ENCODE measurements at regions not wholly inside any gene's neighbourhood (a gene's known extent, or its start where the extent isn't known, plus 50 kb on each side); places are given as distances from the start of the nearest gene placed in this dataset.

DNA sequence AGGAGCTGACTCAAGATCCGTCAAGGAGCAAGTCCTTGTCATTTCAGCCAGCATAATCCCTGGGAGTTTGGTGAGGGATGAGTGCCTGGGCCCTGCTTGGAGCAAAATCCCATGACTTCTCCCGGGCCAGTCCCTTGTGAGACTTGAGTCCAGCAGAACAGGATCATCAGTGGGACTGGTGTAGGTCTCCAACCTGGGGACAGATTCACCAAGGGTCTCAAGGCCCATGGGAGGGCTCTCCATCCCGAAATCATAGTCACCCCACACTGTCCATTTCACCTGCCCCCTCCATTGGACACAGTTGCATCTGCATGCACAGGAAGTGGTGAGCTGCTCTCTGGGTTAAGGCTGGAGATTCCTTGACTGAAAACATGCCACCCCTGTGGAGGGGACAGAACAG is 178.2 kb downstream of the FOXD2 start:
- no peaks in the 10 kb centered on the region for H3K27me3 ChIP-seq (ENCODE audit: insufficient read depth, low read length)
- no peaks in the 10 kb centered on the region for H3K9me3 ChIP-seq (ENCODE audit: low read length)
- no peak overlapping the region for H2AFZ ChIP-seq (ENCODE audit: low read depth, low read length)
- H3K36me3 ChIP-seq (ENCODE audit: insufficient read depth, low read length): no peaks in the 10 kb centered on the region
- H3K4me1 ChIP-seq (ENCODE audit: insufficient read depth, low read length): no peaks in the 10 kb centered on the region
- H3K4me3 ChIP-seq (ENCODE audit: low read length): no peak overlapping the region

DNA sequence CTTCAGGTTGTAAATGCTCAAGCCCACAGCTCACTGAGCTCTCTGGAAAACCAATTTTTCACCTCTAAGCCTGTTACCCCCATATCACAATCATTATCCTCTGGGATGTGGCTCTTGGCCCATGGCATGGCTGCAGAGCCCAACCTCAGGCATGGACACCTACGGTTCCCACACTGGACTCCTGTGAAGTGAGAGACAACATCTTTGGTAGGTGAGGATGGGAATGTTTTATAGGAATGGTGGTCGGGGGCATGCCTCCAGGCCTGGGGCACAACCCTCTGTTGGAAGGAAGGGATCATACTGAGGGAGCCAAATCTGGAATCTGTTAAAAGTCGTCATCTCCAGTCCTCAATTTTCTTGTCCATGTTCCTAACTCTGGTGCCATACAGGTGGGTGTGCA is 179.1 kb downstream of the FOXD2 start:
- H3K4me1 ChIP-seq (ENCODE audit: insufficient read depth, low read length): no peaks in the 10 kb centered on the region
- H2AFZ ChIP-seq (ENCODE audit: low read depth, low read length): no peak overlapping the region
- H3K4me3 ChIP-seq (ENCODE audit: low read length): no peak overlapping the region
- no peaks in the 10 kb centered on the region for H3K9me3 ChIP-seq (ENCODE audit: low read length)
- H3K36me3 ChIP-seq (ENCODE audit: insufficient read depth, low read length): no peaks in the 10 kb centered on the region
- H3K27me3 ChIP-seq (ENCODE audit: insufficient read depth, low read length): no peaks in the 10 kb centered on the region

DNA sequence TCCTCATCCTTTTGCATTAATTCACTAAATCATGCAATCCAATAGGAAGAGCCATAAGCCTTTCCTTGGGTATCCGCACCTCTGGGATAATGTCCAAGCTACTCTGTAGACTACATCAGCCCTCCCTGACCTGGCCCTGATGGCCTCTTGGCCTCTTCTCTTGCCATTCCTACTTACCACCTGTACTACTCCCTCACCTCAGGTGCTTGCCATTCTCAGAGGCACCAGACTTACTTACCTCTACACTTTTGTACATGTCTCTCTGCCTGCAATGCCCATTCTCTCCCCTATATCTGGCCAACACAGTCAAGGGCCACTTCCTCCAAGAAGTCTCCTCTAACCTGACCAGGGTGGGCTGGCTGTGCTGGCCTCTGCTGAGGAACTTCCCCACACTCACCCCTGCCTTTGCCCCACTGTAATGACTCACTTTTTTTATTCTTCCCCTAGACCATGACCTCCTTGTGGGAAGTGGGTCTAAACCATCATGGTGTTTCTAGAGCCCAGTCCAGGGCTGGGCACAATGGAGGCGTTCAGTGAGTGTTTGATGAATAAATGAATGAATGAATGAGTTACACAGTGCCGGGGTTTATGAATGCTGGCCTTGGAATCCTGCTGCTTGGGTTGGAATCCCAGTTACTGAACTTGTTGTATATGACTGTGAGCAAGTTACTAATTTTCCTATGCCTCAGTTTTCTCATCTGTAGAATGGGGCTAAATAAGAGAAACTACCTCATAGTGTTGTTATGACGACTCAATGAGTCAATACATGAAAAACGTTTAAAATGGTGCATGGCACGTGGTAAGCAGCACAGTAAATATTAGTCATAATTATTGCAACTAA is 179.8 kb downstream of the FOXD2 start:
- no peaks in the 10 kb centered on the region for H3K36me3 ChIP-seq (ENCODE audit: insufficient read depth, low read length)

DNA sequence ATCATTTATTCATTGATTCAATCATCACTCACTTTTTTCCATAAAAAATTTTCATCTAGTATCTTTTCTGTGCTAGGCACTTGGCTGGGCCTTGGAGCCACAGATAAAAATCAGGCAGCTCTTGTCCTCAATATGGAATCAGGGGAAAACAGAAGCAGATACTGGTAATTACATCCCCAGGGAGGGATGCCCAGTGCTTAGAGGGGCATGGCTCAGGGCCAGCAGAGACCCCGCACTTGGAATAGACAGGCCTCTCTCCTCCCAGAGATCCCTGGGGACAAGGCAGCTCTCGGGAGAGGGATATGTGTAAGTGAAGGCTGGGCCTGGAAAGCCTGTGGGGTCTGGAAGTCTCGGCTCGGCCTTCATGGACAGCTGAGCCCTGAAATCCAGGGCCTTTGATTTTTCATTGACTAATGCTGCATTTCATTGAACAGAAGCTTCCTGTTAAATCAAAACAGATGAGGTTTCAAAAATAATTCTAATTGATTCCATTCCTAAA is 180.4 kb downstream of the FOXD2 start:
- H3K4me1 ChIP-seq (ENCODE audit: insufficient read depth, low read length): no peaks in the 10 kb centered on the region
- H3K4me3 ChIP-seq (ENCODE audit: low read length): no peak overlapping the region
- no peaks in the 10 kb centered on the region for H3K27me3 ChIP-seq (ENCODE audit: insufficient read depth, low read length)
- H3K36me3 ChIP-seq (ENCODE audit: insufficient read depth, low read length): no peaks in the 10 kb centered on the region
- H2AFZ ChIP-seq (ENCODE audit: low read depth, low read length): no peak overlapping the region
- H3K9me3 ChIP-seq (ENCODE audit: low read length): no peaks in the 10 kb centered on the region

More for the DNA sequence above, 179.8 kb downstream of the FOXD2 start:
- Histone ChIP-seq H3K27me3 (ENCODE audit: insufficient read depth, low read length) (no peaks in the 10 kb centered on the region), H3K4me3 (ENCODE audit: low read length) (no peak overlapping the region), H3K4me1 (ENCODE audit: insufficient read depth, low read length) (no peaks in the 10 kb centered on the region), H3K9me3 (ENCODE audit: low read length) (no peaks in the 10 kb centered on the region), H2AFZ (ENCODE audit: low read depth, low read length) (no peak overlapping the region)

DNA sequence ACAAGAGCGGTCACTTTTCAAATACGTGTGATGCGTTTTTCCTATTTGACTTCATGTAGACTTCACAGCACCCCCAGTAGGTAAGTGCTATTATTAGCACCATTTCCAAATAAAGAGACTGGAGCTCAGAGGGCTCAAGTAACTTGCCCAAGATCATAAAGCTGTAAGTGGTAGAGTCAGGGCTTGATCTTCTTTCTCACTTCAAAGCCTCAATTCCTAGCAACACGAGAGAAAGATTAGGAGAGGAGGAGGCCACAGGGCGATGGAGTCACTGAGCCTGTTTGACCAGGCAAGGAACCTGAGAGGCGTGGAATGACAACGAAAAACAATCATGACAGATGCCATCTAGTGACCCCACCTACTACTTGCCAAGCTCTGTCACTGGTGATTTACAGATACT is 181.0 kb downstream of the FOXD2 start:
- no peaks in the 10 kb centered on the region for H3K4me1 ChIP-seq (ENCODE audit: insufficient read depth, low read length)
- no peak overlapping the region for H2AFZ ChIP-seq (ENCODE audit: low read depth, low read length)
- H3K36me3 ChIP-seq (ENCODE audit: insufficient read depth, low read length): no peaks in the 10 kb centered on the region
- H3K27me3 ChIP-seq (ENCODE audit: insufficient read depth, low read length): no peaks in the 10 kb centered on the region
- no peak overlapping the region for H3K4me3 ChIP-seq (ENCODE audit: low read length)
- no peaks in the 10 kb centered on the region for H3K9me3 ChIP-seq (ENCODE audit: low read length)

DNA sequence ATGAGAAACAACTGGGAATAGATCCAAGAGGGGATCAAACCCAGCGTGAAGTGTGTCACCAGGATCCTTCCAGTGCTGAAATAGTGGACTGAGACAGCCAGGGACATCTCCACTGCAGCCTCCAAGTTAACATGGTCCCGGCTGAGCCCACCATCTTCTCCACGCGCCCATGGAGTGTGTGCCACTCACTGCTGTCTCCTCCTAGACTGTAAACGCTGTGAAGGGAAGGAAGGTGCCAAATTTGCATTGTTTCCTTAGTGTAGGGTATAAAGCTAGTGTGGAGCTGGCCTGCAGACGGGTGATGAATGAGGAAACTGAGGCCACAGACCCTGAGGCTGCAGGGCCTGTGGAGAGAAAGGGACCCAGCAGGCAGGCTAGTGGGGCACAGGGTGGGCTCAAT is 183.6 kb downstream of the FOXD2 start:
- H3K4me3 ChIP-seq (ENCODE audit: low read length): no peak overlapping the region
- no peaks in the 10 kb centered on the region for H3K9me3 ChIP-seq (ENCODE audit: low read length)
- H3K27me3 ChIP-seq (ENCODE audit: insufficient read depth, low read length): no peaks in the 10 kb centered on the region
- H3K36me3 ChIP-seq (ENCODE audit: insufficient read depth, low read length): no peaks in the 10 kb centered on the region
- H2AFZ ChIP-seq (ENCODE audit: low read depth, low read length): no peak overlapping the region
- no peaks in the 10 kb centered on the region for H3K4me1 ChIP-seq (ENCODE audit: insufficient read depth, low read length)

DNA sequence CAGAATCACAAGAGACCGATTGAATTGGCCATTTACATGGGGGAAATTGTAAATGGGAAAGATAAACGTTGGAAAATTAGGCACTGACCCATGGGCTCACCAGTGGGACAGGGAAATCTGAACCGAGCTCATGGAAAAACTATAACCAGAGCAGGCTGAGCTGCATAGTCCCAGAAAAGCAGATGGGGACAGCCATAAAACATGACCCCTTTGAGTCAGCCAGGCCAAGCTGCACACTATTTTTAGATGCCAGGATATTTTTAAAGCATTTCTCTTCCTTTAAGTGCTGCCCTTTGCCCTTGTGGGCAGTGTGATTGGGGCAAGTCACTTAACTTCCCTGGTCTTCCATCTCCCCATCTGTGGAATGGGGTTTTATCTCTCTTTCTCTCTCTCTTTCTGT is 184.1 kb downstream of the FOXD2 start:
- Histone ChIP-seq H3K4me3 (ENCODE audit: low read length) (no peak overlapping the region), H3K36me3 (ENCODE audit: insufficient read depth, low read length) (no peaks in the 10 kb centered on the region), H3K4me1 (ENCODE audit: insufficient read depth, low read length) (no peaks in the 10 kb centered on the region), H2AFZ (ENCODE audit: low read depth, low read length) (no peak overlapping the region), H3K27me3 (ENCODE audit: insufficient read depth, low read length) (no peaks in the 10 kb centered on the region), H3K9me3 (ENCODE audit: low read length) (no peaks in the 10 kb centered on the region)

DNA sequence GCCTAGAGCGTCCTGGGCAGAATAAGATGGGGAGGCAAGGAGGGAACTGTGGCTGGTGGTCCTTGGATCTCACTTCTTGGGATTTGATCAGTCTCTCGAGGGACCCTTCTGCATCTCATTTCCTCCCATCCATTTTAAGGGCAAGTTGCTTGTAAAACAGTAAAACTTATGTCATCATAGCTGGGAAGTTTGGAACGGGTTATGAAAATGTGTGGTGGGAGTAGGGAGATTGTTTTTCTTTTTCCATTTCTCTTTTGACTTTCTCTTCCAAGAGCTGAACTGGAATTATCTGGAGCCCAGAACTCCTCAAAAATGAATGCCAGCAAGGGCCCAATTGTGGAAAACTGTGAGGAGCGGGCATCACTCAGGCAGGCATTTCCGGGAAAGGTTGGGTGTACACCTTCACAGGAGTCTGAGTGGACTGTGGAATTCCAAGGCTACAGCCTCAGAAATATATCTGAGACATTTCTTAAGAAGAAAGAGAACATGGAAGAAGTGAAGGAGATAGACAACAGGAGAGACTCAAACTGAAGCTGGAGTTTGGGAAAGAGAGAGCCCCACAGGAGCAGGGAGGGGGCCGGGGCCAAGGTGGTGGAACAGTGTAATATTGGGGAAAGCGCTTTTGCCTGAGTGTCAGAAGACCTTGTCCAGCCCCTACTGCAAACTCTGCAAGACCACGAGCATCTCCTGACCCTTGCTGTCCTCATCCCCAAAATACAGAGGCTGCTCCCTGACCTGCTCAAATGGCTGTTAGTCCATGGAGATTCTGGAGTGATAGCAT is 185.1 kb downstream of the FOXD2 start:
- no peaks in the 10 kb centered on the region for H3K36me3 ChIP-seq (ENCODE audit: insufficient read depth, low read length)
- no peak overlapping the region for H3K4me3 ChIP-seq (ENCODE audit: low read length)
- no peaks in the 10 kb centered on the region for H3K9me3 ChIP-seq (ENCODE audit: low read length)
- H2AFZ ChIP-seq (ENCODE audit: low read depth, low read length): no peak overlapping the region
- no peaks in the 10 kb centered on the region for H3K27me3 ChIP-seq (ENCODE audit: insufficient read depth, low read length)
- no peaks in the 10 kb centered on the region for H3K4me1 ChIP-seq (ENCODE audit: insufficient read depth, low read length)

DNA sequence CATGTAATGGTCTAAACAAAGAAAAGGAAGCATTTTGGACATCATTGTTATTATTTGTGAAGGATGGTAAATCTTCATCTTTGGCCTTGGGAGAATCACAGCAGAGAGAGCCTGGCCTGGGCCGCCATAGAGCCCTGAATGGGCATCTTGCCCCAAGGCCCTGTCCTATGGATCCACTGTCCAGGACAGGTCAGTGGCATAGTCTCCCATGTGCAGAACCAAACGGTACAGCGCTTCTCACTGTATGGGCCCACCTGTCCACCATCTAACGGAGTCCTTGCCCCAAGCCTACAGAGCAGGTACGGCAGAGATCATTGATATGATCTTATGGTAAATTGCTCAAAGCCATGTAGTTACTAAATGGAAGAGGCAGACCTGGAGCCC is 185.7 kb downstream of the FOXD2 start:
- Histone ChIP-seq H3K27me3 (ENCODE audit: insufficient read depth, low read length) (no peaks in the 10 kb centered on the region), H3K9me3 (ENCODE audit: low read length) (no peaks in the 10 kb centered on the region), H3K36me3 (ENCODE audit: insufficient read depth, low read length) (no peaks in the 10 kb centered on the region), H2AFZ (ENCODE audit: low read depth, low read length) (no peak overlapping the region), H3K4me3 (ENCODE audit: low read length) (no peak overlapping the region), H3K4me1 (ENCODE audit: insufficient read depth, low read length) (no peaks in the 10 kb centered on the region)

DNA sequence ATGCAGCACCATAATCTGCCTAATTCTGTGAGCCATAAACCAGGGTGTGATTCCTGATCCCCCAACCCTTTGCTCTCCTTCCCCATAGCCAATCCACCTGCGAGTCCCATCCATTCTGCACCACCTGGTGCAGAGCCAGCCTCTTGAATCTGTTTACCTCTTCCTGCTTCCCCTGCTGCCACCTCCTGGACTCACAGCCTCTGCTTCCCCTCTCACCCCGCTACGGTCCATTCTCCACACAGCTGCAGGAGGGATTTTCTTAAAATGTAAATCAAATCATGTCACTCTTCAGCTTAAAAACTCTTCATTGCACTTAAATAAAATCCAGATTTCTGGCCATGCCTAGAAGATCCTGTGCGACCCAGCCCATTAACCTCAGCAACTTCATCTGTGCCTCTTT is 186.7 kb downstream of the FOXD2 start:
- Histone ChIP-seq H3K4me1 (ENCODE audit: insufficient read depth, low read length) (no peaks in the 10 kb centered on the region), H3K27me3 (ENCODE audit: insufficient read depth, low read length) (no peaks in the 10 kb centered on the region), H3K36me3 (ENCODE audit: insufficient read depth, low read length) (no peaks in the 10 kb centered on the region), H3K9me3 (ENCODE audit: low read length) (no peaks in the 10 kb centered on the region), H2AFZ (ENCODE audit: low read depth, low read length) (no peak overlapping the region), H3K4me3 (ENCODE audit: low read length) (no peak overlapping the region)

DNA sequence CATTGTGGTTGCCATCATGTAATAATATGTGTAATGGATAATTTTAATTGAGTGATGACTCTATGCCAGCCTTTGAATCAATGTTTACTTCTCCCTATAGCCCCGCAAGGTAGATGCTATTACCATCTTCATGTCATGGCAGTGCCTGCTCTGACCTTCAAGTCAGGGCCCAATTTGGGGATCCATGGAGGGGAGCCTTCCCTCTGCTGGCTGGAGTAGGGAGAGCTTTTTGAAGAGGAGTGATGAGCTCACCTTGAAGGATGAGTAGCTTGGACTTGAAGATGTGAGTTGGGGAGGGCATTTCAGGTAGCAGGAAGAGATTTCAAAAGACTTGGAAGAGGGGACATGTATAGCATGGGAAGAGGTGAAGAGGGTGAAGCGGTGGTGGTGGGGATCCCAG is 189.2 kb downstream of the FOXD2 start:
- Histone ChIP-seq H2AFZ (ENCODE audit: low read depth, low read length) (no peak overlapping the region), H3K4me3 (ENCODE audit: low read length) (no peak overlapping the region), H3K27me3 (ENCODE audit: insufficient read depth, low read length) (no peaks in the 10 kb centered on the region), H3K9me3 (ENCODE audit: low read length) (no peaks in the 10 kb centered on the region), H3K36me3 (ENCODE audit: insufficient read depth, low read length) (no peaks in the 10 kb centered on the region), H3K4me1 (ENCODE audit: insufficient read depth, low read length) (no peaks in the 10 kb centered on the region)

DNA sequence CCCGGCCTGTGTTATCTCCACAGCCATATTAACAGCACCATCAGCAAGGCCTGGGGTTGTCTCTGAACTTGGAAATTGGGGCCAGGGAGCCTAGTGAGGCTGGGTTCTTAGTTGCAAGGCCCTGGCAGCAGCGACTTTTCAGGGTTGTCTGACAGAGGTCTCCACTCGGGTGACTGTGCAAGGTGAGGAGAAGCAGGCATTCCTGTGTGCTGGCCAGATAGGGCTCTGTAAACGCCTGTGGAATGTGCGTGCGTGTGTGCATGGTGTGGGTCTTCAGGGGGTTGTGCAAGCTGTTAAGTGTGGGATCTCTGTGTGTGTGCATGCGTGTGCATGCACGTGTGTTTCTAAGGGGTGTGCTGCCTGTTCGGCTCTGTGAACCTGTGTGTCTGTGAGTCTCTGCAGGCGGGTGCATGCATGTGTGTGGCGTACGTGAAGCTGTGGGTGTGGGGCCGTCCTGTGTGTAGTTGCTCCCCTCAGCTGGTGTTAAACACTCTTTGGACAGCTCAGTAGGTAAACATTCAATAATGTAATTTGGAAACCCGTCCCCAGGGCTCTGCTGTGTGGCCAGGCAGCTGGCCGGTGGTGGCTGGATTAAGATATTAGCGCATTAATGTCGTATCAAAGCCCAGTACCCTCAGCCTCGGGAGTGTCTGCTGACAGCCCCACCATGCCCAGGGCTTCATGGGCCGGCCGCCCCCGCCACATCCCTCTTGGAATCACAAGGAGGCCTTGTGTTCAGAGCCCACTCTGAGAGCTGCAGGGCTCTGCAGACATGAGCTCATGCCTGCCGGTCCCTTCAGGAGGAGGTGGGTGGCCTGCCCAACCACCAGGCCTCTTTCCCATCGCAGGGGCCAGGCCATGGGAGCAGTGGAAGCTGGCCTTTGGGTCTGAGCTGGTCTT is 189.9 kb downstream of the FOXD2 start:
- H3K4me3 ChIP-seq (ENCODE audit: low read length): no peak overlapping the region
- no peaks in the 10 kb centered on the region for H3K9me3 ChIP-seq (ENCODE audit: low read length)
- no peak overlapping the region for H2AFZ ChIP-seq (ENCODE audit: low read depth, low read length)
- H3K36me3 ChIP-seq (ENCODE audit: insufficient read depth, low read length): no peaks in the 10 kb centered on the region
- no peaks in the 10 kb centered on the region for H3K4me1 ChIP-seq (ENCODE audit: insufficient read depth, low read length)
- no peaks in the 10 kb centered on the region for H3K27me3 ChIP-seq (ENCODE audit: insufficient read depth, low read length)

DNA sequence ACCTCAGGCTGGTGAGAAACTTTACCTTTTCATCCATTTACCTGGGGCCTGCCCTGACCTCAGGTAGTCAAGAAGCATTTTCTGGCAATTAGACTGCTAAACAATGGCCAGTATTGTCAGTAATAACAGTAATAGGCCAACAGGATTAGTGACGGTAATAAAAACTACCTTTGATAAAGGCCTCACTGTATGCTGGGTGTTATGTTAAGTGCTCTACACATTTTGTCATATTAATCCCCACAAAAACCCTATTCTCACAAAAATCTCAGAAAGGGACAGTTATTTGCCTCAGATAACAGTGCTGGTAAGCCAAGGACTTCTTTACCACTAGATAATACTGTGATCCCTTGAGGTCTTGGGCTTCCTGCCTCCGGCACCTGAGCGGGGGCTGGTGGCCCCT is 191.4 kb downstream of the FOXD2 start:
- Histone ChIP-seq H3K36me3 (ENCODE audit: insufficient read depth, low read length) (no peaks in the 10 kb centered on the region), H3K9me3 (ENCODE audit: low read length) (no peaks in the 10 kb centered on the region), H2AFZ (ENCODE audit: low read depth, low read length) (no peak overlapping the region), H3K4me3 (ENCODE audit: low read length) (no peak overlapping the region), H3K4me1 (ENCODE audit: insufficient read depth, low read length) (no peaks in the 10 kb centered on the region), H3K27me3 (ENCODE audit: insufficient read depth, low read length) (no peaks in the 10 kb centered on the region)
